Heart left ventricle (tissue), 13 donors: ENCODE measurements at regions not wholly inside any gene's neighbourhood (a gene's known extent, or its start where the extent isn't known, plus 50 kb on each side); places are given as distances from the start of the nearest gene placed in this dataset.

ENCODE experiments used
- CTCF ChIP-seq, 12 donors: fragments of 200-600 bp; sonication (generic) in 4 of 12; IDR thresholded peaks; one replicate each; pipeline versions ENCODE4 v1.5.0 to v1.8.0; 2018 to 2022; ENCODE audit warnings: antibody characterized with exemption in 12 of 12, mild to moderate bottlenecking in 5 of 12
- POLR2A ChIP-seq, 2 donors: fragments of 450-650 bp; IDR thresholded peaks; one replicate each; pipeline ENCODE4 v1.6.1; 2017; ENCODE audit warnings: antibody characterized with exemption in 2 of 2, mild to moderate bottlenecking in 2 of 2, moderate library complexity in 2 of 2
- donor health status: ischemic (EF 13 %, LVEDD 7.1; RV severe dilation, severe dysfunction).
- donor health status: DM: no; HTN: yes; CAD: no.
- donor health status: DM: no; HTN: no; CAD: no.
- donor health status: ischemic (EF 25% LVEDD 6.9; RV normal size, moderate dysfunction).
- donor health status: ischemic (EF 25% LVEDD 5.7; RV mildly dilated, moderate dysfunction).
- donor health status: ischemic (EF 35%, LVEDD 5.7; RV mildly dilated, moderate dysfunction).
- donor health status: nonischemic (EF 11% LVEDD 7.7; RV severe dilation, severe dysfunction).
- donor health status: DM: yes; HTN: yes; CAD: no.
- donor health status: PGD.
- donor health status: ischemic (EF 29% LVEDD 5.4; RV normal size, mild dysfunction).
- donor health status: nonischemic (EF 23%, LVEDD 6.1; RV moderate dilation, normal function).

- TF ChIP-seq POLR2A (IDR thresholded peaks at IDR 0.05) (no peak), CTCF (IDR thresholded peaks at IDR 0.05) (no peak)
Observed at GRCh38 chr3:144242747-144243146, 271.1 kb downstream of the DIPK2A start.
